ENCODE measurements at regions not wholly inside any gene's neighbourhood (a gene's known extent, or its start where the extent isn't known, plus 50 kb on each side); places are given as distances from the start of the nearest gene placed in this dataset.

DNA sequence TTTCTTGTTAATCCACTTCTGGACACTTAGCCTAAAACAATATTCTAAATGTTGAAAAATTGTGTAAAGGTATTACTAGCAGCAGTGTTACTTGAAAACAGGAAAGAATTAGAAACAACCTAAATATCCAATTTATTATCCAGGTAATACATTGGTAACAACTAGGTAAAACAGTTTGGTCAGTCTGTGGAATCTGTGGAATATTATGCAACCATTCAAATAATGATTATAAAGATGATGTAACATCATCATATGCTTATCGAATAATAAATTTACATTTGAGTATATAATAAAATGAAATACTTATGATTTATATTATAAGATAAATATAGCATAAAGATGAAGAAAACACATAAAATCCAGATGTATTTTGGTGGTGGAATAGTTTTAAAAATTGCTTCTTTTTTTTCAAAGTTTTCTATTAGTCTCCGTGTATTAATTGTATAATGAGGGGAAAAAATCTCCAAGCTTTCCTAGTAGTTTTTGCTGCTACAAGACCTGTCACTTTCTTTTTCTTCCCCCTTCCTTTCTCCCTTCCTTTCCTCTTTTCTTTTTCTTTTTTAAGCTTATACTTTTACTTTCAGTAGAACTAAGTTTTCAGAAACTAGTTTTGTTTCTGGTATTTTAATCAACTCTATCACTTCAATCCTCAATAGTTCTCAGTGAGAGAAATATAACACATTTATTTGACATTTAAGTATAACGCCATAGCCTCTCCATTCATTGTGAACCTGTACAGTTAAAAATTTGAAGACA lies 197.8 kb upstream of the HMCN1 start:
- TF ChIP-seq, protein P1, sequence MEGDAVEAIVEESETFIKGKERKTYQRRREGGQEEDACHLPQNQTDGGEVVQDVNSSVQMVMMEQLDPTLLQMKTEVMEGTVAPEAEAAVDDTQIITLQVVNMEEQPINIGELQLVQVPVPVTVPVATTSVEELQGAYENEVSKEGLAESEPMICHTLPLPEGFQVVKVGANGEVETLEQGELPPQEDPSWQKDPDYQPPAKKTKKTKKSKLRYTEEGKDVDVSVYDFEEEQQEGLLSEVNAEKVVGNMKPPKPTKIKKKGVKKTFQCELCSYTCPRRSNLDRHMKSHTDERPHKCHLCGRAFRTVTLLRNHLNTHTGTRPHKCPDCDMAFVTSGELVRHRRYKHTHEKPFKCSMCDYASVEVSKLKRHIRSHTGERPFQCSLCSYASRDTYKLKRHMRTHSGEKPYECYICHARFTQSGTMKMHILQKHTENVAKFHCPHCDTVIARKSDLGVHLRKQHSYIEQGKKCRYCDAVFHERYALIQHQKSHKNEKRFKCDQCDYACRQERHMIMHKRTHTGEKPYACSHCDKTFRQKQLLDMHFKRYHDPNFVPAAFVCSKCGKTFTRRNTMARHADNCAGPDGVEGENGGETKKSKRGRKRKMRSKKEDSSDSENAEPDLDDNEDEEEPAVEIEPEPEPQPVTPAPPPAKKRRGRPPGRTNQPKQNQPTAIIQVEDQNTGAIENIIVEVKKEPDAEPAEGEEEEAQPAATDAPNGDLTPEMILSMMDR (IDR thresholded peaks at IDR 0.05): no peak
- no peak for TF ChIP-seq POLR2A (IDR thresholded peaks at IDR 0.05)
